HG03103 (cell line): ENCODE measurements at regions not wholly inside any gene's neighbourhood (a gene's known extent, or its start where the extent isn't known, plus 50 kb on each side); places are given as distances from the start of the nearest gene placed in this dataset.

Experiments
- ATAC-seq: cut with Tn5 transposase; IDR thresholded peaks from one replicate; pipeline ENCODE4 v1.9.1; 2021; ENCODE audit warnings: low read depth; ENCODE audit not compliant: unreplicated experiment

- ATAC-seq, result no peak
Measured at GRCh38 chr1:239775466-239775865, 316.2 kb upstream of the FMN2 start.

- no peak for ATAC-seq
Measured at GRCh38 chr1:239778208-239778813, 313.4 kb upstream of the FMN2 start.

DNA sequence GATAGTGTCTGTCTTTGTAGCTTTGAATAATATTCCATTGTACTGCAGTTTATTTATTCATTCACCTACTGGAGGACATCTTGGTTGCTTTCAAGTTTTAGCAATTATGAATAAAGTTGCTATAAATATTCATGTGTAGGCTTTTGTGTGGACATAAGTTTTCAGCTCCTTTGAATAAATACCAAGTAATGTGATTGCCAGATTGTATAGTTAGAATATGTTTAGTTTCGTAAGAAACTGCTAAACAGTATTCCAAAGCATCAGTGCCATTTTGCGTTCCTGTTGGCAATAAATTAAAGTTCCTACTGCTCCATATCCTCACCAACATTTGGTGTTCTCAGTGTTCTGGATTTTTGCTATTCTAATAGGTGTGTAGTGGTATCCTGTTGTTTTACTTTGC, 311.7 kb upstream of the FMN2 start:
- no peak for ATAC-seq

DNA sequence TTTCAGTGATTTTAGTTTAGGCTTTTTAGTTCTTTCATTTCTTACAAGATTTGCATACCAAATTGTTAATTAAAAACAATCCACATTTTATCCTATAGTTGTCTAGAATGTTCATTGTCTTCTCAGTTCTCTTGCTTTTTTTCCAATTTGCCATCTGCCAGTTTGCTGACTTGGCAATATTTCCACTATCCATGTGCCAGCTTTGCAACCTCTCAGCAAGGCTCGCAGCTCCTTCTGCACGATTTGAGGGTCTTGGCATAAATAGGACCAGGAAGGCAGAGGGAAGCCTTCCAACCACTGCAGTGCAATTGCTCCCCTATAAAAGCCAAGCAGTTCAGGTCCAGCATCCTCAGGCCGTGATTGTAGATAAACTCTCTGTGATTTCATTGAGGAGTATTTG, 306.8 kb upstream of the FMN2 start:
- ATAC-seq, result no peak

DNA sequence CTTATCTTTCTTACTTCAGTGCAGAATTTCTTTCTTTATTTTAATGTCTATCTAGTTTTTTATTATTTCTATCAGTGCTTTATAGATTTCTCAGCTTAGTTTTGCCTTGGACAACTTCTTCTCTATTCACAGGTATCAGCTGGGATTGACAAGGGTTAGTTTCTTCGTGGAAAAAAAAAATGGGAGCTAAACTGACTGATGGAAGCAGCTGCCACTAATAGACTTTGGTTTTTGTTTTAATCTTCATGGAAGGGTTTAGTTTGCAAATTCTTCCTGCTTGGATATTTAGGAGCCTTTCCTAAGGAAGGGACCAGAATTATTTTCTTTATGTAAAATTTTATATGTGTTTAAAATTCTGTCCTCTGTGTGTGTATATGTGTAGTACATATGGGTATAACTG, 306.1 kb upstream of the FMN2 start:
- ATAC-seq, result no peak

DNA sequence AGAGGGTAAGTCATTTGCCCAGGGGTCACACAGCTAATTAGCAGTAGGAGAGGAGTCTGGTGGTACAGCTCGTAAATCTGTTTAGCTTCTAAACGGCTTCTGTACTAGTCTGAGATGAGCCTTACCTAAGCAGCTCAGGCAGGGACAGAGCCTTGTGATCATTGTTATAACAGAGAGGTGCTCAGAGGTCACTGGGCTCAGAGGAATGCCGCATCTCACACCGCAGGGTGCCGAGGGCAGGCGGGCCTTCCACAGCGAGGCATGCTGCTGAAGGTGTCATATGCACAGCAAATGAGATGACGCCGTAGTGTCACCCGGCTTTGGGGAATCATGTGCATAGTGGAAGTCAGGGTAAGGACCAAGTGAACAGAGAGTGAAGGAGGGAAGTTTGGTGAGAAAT, 305.2 kb upstream of the FMN2 start:
- ATAC-seq, result no peak

DNA sequence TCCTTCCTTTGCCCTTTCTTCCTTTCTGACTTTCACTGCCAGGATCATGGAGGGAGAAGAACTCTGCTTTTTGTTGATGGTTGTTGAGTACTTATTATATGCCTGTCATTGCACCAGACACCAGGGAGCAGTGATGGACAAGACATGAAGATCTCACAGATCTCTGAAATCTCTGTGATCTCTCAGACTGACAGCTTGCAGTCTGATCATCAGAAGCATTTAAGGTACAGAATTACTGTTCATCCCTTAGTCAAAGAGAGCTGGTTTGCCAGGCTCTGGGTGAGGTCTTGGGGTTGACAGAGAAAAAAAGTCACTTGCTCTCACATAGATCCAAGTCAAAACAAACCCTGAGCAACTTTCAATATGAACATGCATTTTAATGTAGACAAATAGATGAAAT, 299.5 kb upstream of the FMN2 start:
- ATAC-seq, result no peak

DNA sequence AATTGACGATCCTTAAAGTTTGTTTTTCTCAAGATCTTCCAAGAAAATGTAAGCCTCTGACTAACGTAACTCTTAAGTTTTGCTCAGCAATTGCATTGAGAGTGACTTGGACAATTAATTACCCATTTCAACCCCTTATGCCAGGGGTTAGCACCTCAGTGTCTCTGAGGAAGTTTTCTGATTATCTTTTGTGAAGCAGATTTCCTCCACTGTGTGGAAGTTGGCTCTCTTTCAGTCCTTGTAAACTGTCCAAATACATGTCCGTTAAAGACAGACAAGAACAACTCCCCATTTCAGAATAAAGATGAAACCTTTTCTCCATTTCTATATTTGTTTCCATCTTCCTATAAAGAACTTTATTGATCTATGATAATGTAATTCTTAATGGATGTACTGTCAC, 296.4 kb upstream of the FMN2 start:
- ATAC-seq, result no peak

DNA sequence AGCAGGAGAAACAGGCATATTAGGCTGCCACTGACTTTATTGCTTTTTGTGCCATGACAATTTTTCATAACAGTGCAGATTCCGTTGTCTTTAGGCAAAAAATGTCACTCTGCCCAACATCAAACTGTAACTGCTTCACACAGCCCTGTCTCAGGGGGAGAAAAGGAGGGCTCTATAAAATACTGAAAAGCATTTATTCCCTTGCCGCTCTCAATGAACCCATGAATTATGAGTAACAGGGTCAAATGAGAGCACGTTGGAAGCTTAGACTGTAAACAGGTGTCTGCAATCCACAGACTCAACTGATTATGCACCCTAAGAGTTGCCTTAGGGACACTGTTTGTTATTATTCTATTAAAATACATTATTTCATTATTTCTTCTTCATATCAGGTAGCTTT, 292.1 kb upstream of the FMN2 start:
- no peak for ATAC-seq

DNA sequence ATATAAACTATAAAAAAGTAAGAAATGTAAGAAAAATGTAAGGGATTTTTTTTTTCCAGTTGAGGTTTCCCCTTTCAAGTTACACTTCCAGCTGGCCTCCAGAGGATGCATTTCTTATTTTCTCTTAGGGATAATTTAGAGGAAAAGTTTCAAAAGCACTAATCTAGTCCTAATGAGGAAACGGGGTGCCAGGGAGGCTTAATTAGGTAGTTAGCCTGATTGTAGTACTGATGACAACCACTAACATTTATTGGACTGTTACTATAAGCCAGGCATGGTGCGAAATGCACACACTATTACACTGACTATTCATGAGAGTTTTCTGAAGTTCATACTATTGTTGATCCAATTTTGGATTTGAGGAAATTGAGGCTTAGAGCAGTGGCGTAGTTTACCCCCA, 290.8 kb upstream of the FMN2 start:
- ATAC-seq, result no peak

DNA sequence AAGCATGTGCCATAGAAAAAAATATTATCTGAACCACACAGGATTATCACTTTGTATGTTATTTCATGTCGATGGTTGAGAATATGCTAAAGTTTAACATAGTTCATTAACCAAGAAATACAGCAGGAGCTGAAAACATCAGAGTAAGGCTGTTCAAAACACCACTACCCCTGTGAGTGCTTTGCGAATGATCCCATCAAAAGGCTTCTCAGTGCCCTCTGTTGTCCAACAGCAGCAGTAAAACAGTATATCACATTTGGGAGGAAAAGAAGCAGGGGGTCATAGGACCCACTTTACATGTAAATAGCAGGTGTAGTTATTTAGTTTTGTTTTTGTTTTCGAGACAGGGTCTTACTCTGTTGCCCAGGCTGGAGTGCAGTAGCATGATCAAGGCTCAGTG, 289.4 kb upstream of the FMN2 start:
- ATAC-seq, result no peak

GRCh38 chr1:239803781-239804180, 287.9 kb upstream of the FMN2 start:
- ATAC-seq, result no peak

DNA sequence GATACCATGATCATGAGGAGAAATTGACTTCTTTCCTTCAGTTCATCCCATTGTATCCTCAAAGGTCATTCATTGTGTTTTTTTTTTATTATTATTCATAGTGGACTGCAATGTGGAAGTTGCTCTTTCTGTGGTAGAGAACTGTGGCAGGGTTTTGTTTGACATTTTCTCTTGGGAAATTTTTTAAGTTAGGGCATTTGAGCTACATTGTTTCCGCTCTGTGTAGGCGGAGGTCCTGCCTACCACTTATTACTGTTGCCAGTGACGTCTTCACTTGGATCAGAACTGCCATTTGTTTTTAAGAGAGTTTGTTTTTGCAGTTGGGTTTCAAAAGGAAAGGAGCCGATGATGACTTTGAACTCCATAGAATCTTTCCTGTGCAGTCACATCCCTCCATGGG, 287.4 kb upstream of the FMN2 start:
- no peak for ATAC-seq

DNA sequence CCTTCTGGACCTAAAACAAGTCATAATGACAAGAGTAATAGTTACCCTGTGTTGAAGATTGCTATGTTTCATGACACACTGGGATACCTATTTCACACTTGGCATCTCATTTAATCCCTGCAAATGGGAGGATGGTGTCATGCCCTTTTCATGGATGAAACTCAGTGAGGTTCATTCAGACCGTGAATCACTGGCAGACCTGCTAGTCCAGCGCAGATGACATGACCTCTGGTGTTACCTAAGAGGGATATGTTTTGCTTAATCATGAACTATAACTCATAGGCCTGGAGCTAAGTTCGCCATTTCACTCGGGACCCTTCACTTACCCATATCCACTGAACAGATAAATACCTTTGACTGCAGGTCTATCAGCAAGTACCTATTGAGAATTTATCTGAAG, 286.6 kb upstream of the FMN2 start:
- ATAC-seq, result no peak

DNA sequence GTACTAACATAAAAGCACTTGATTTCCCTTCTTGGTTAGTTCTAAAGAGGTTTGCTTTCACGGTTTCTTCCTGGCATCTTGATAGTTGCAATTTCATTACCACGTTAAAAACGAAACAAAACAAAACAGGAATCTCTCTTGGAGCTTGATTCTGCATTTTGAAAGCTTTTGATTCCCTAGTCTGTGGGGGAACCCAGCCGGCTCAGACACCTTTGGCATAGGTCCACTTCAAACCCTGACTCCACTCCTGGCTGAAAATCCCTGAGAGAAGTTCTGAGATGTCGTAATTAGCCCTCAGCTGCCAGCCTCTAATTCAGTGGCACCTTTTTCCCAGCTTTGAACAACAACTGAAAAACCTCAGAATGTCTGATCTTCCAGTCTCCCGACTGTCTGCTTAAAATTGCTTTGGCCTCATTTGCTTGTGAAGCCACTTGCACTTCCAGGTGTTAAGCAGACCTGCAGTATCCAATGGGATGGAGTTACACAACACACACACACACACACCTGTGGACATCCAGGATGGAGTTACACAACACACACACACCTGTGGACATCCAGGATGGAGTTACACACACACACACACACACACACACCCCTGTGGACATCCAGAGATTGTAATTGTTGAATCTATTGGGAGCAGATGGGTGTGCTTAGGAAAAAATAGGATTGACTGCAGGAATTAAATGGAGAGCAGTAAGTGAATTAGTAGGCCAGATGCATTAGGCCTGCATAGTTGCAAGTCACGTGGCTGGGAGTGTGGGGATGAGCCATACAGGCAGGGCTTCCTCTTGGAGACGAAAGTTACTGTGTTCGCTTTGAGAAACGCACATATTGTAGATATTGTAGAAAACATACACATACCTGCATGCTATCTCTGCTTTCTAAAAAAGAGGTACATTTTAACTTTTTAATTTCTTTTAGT, 285.6 kb upstream of the FMN2 start:
- no peak for ATAC-seq

DNA sequence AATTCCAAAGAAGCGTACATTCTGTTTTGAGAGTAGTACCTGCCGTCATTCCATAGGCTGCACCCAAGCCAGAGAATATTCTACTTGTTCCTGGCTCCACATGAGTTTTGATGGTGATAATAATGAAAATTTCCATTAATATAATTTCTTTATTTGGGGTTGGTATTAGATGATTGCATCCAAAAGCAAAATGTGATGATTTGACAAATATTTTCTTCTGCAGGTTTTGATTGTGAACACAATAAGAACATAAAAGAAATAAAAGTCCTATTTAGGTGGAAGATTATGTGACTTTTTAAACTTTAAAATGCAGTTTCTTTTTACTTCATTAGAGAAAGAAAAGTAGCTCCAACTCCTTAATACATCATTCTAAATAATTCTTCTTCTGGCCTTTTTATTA, 284.8 kb upstream of the FMN2 start:
- ATAC-seq, result no peak

- no peak for ATAC-seq
Measured at GRCh38 chr1:239807361-239807760, 284.3 kb upstream of the FMN2 start.

DNA sequence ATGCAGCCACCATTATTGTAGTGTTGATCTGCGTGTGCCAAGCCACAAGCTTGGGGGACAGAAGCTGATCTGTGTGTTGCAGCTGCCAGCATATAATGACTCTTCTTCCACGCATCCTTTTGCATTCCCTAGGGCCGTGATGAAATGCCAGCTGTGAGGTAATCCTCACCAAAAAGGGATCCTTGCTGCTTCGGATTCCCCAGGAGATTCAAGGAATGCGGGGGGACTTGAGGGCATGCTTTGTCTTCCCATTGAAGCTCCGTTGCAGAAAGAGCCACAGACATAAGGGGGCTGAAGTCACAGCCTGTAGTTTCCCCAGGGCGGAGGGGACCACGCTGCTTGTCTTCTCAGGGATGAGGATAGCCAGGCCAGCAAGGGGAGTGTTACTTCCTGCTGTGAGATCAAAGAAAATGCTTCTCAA, 281.6 kb upstream of the FMN2 start:
- no peak for ATAC-seq

- no peak for ATAC-seq
Measured at GRCh38 chr1:239811211-239811885, 280.3 kb upstream of the FMN2 start.

- ATAC-seq, result no peak
Measured at GRCh38 chr1:239812580-239812979, 279.1 kb upstream of the FMN2 start.

DNA sequence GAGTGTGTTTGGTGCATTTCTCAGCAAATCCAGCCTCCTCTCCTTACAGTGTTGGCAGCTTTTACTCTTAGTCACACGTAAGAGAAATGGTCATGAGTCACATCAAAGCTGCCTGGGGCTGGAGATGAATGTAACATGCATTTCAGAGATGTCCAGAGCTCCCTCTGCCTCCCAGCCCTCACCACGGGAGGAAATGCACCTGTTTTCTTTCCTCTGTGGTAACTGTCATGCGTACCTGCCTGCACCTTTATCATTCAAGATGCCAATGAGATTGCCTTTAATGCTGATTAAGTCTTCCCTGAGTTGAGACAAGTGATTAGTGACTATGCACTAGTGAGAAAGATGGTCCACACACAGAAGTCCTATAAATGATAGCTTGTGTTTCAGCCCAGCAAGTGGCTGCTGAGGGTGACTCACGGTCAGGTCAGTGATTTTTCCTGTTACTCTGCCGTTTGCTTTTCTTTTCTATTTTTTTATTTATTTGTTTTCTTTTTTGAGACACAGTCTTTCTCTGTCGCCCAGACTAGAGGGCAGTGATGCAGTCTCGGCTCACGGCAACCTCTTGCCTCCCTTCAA, 277.3 kb upstream of the FMN2 start:
- ATAC-seq, result no peak
